H1 (cell line): ENCODE measurements at regions not wholly inside any gene's neighbourhood (a gene's known extent, or its start where the extent isn't known, plus 50 kb on each side); places are given as distances from the start of the nearest gene placed in this dataset.
A peak's percentile ranks its signal among the peaks of the same experiment; 100 is the strongest.

Source experiments
- CTCF ChIA-PET: fragments of 300-600 bp; sonication (Branson Sonifier 250); formaldehyde crosslinking; loops from one replicate; lab custom pipeline; 2021; ENCODE audit not compliant: partially characterized antibody; lab: Charles Lee
- POLR2A ChIA-PET: fragments of 300-600 bp; sonication (Branson Sonifier 250); formaldehyde crosslinking; loops from one replicate; lab custom pipeline; 2021; ENCODE audit warnings: inconsistent platforms; ENCODE audit not compliant: partially characterized antibody; lab: Charles Lee
- DNase-seq, 2 experiments: peaks; one replicate each; pipeline versions ENCODE4 v3.0.0 to v3.0.0-alpha.2; 2010 to 2022; ENCODE audit warnings: low spot score in 2 of 2, low read depth in 1 of 2, mixed read lengths in 1 of 2
- FAIRE-seq: peaks from 2 replicates; lab custom pipeline; 2011; peaks lifted over from hg19 to GRCh38; lab: Jason Lieb, UNC
- H2AFZ ChIP-seq: 2 replicates; pipeline ENCODE4 v1.8.1; 2012; ENCODE audit warnings: low read length, inconsistent platforms
- H2AK5ac ChIP-seq: 2 replicates; pipeline ENCODE4 v1.6.1; 2013; ENCODE audit warnings: low read depth, low read length
- H2BK120ac ChIP-seq: replicated peaks from 2 replicates; pipeline ENCODE3; 2013; ENCODE audit warnings: low read depth, low read length, inconsistent platforms
- H2BK12ac ChIP-seq: 2 replicates; pipeline ENCODE4 v1.6.1; 2013; ENCODE audit warnings: low read depth, low read length
- H2BK15ac ChIP-seq: 2 replicates; pipeline ENCODE4 v1.6.1; 2013; ENCODE audit warnings: low read length
- H2BK20ac ChIP-seq: 2 replicates; pipeline ENCODE4 v1.6.1; 2013; ENCODE audit warnings: low read length
- H2BK5ac ChIP-seq: 2 replicates; pipeline ENCODE4 v1.6.1; 2013; ENCODE audit warnings: low read depth, low read length
- H3K14ac ChIP-seq: 2 replicates; pipeline ENCODE4 v1.6.1; 2013; ENCODE audit warnings: inconsistent platforms; ENCODE audit not compliant: insufficient read length
- H3K18ac ChIP-seq: 2 replicates; pipeline ENCODE4 v1.6.1; 2013; ENCODE audit warnings: low read length; ENCODE audit errors: extremely low read depth
- H3K23ac ChIP-seq: 2 replicates; pipeline ENCODE4 v1.6.1; 2013; ENCODE audit warnings: inconsistent platforms; ENCODE audit not compliant: insufficient read length
- H3K23me2 ChIP-seq: 2 replicates; pipeline ENCODE4 v1.6.1; 2013; ENCODE audit warnings: low read depth, low read length
- H3K27ac ChIP-seq: 2 replicates; pipeline ENCODE4 v1.6.1; 2011; ENCODE audit warnings: low read depth, low read length, inconsistent platforms
- H3K27me3 ChIP-seq, 4 experiments: replicated peaks in 1 of 4; 1 replicate in 1 of 4; 2 replicates in 3 of 4; pipeline versions ENCODE4 v1.6.1 to v1.8.1; 2011 to 2013; ENCODE audit warnings: low read length in 3 of 4, mild to moderate bottlenecking in 3 of 4, inconsistent platforms in 2 of 4, mixed read lengths in 2 of 4, moderate library complexity in 1 of 4; ENCODE audit not compliant: control insufficient read depth in 3 of 4, insufficient read depth in 3 of 4; ENCODE audit errors: extremely low read depth in 1 of 4
- H3K36me3 ChIP-seq, 4 experiments: 2 replicates each; pipeline versions ENCODE4 v1.6.1 to v1.8.1; 2011 to 2013; ENCODE audit warnings: mild to moderate bottlenecking in 4 of 4, low read length in 3 of 4, moderate library complexity in 2 of 4, control low read depth in 1 of 4, inconsistent platforms in 1 of 4; ENCODE audit not compliant: insufficient read depth in 4 of 4, control insufficient read depth in 2 of 4
- H3K4ac ChIP-seq: replicated peaks from 2 replicates; pipeline ENCODE3; 2013; ENCODE audit warnings: low read length, low read depth, mixed read lengths, inconsistent platforms; ENCODE audit not compliant: insufficient read length
- H3K4me1 ChIP-seq, 4 experiments: replicated peaks in 1 of 4; 1 replicate in 1 of 4; 2 replicates in 3 of 4; pipeline versions ENCODE4 v1.6.1 to v1.8.1; 2011 to 2013; ENCODE audit warnings: low read length in 3 of 4, inconsistent platforms in 2 of 4, mixed read lengths in 1 of 4; ENCODE audit not compliant: insufficient read depth in 4 of 4, control insufficient read depth in 3 of 4
- H3K4me2 ChIP-seq, 2 experiments: 2 replicates each; pipeline versions ENCODE4 v1.6.1 to v1.8.1; 2011 to 2013; ENCODE audit warnings: low read depth in 2 of 2, low read length in 2 of 2, control low read depth in 1 of 2, inconsistent platforms in 1 of 2, mild to moderate bottlenecking in 1 of 2; ENCODE audit not compliant: insufficient read depth in 1 of 2
- H3K4me3 ChIP-seq, 4 experiments: fragments of 200-600, 300-600 bp in 1 of 4; sonication (generic), shearing (Covaris generic), sonication (Bioruptor Twin) in 1 of 4; 2 replicates each; pipeline versions ENCODE4 v1.5.1 to v1.8.1; 2011 to 2016; ENCODE audit warnings: low read length in 4 of 4, low read depth in 3 of 4, control low read depth in 2 of 4, inconsistent platforms in 2 of 4, mild to moderate bottlenecking in 2 of 4, mixed read lengths in 1 of 4, moderate library complexity in 1 of 4; ENCODE audit not compliant: insufficient read depth in 2 of 4; ENCODE audit errors: extremely low read depth in 1 of 4
- H3K56ac ChIP-seq: replicated peaks from 2 replicates; pipeline ENCODE3; 2013; ENCODE audit warnings: low read depth, mild to moderate bottlenecking, mixed read lengths, low read length, inconsistent platforms; ENCODE audit not compliant: insufficient read length
- H3K79me1 ChIP-seq: 2 replicates; pipeline ENCODE4 v1.6.1; 2013; ENCODE audit warnings: low read depth, low read length, control low read depth
- H3K79me2 ChIP-seq, 2 experiments: 2 replicates each; pipeline versions ENCODE4 v1.6.1 to v1.8.1; 2012 to 2013; ENCODE audit warnings: low read length in 2 of 2, mild to moderate bottlenecking in 2 of 2, inconsistent platforms in 1 of 2; ENCODE audit not compliant: insufficient read depth in 2 of 2, control insufficient read depth in 1 of 2
- H3K9ac ChIP-seq, 4 experiments: replicated peaks in 1 of 4; 1 replicate in 1 of 4; 2 replicates in 3 of 4; pipeline versions ENCODE4 v1.6.1 to v1.8.1; 2011 to 2013; ENCODE audit warnings: low read depth in 3 of 4, low read length in 3 of 4, control low read depth in 2 of 4, mild to moderate bottlenecking in 2 of 4, moderate library complexity in 2 of 4, inconsistent platforms in 1 of 4; ENCODE audit errors: extremely low read depth in 1 of 4
- H3K9me3 ChIP-seq, 2 experiments: 2 replicates each; pipeline versions ENCODE4 v1.6.1 to v1.8.1; 2012 to 2013; ENCODE audit warnings: mild to moderate bottlenecking in 2 of 2, moderate library complexity in 2 of 2, control low read depth in 1 of 2, inconsistent platforms in 1 of 2, low read depth in 1 of 2, low read length in 1 of 2, mixed read lengths in 1 of 2; ENCODE audit not compliant: insufficient read depth in 2 of 2
- H4K20me1 ChIP-seq, 2 experiments: replicated peaks in 1 of 2; 2 replicates each; pipeline versions ENCODE3 to v1.8.1; 2011 to 2013; ENCODE audit warnings: inconsistent platforms in 2 of 2, low read length in 2 of 2, mild to moderate bottlenecking in 1 of 2; ENCODE audit not compliant: insufficient read depth in 2 of 2, control insufficient read depth in 1 of 2
- H4K5ac ChIP-seq: 2 replicates; pipeline ENCODE4 v1.6.1; 2013; ENCODE audit warnings: low read length, low read depth, mixed read lengths, inconsistent platforms; ENCODE audit not compliant: insufficient read length
- H4K8ac ChIP-seq: 2 replicates; pipeline ENCODE4 v1.8.0; 2013; ENCODE audit warnings: mild to moderate bottlenecking, moderate library complexity, low read length, inconsistent platforms; ENCODE audit not compliant: insufficient read depth; ENCODE audit errors: extremely low read depth
- H4K91ac ChIP-seq: replicated peaks from 2 replicates; pipeline ENCODE3; 2013; ENCODE audit warnings: low read length, mixed read lengths, inconsistent platforms; ENCODE audit not compliant: insufficient read length
- ATF2 ChIP-seq: IDR thresholded peaks from 2 replicates; pipeline ENCODE4 v1.6.1; 2012; ENCODE audit warnings: low read length, inconsistent platforms
- NANOG ChIP-seq: IDR thresholded peaks from 2 replicates; pipeline ENCODE4 v1.6.1; 2011; ENCODE audit warnings: low read length, low read depth, mild to moderate bottlenecking, inconsistent platforms; ENCODE audit not compliant: insufficient read depth, poor library complexity, severe bottlenecking
- TCF12 ChIP-seq: IDR thresholded peaks from 2 replicates; pipeline ENCODE4 v1.6.1; 2011; ENCODE audit warnings: low read depth, mild to moderate bottlenecking, low read length
- WGBS, 2 experiments: shearing (Covaris generic) in 1 of 2; methylation state at CpG; one replicate each; pipeline versions ENCODE4 v1.1.6 to v1.1.7; 2013 to 2015; ENCODE audit warnings: low lambda C conversion rate in 2 of 2, mixed read lengths in 2 of 2, inconsistent platforms in 1 of 2, low coverage in 1 of 2, missing lambda C conversion rate in 1 of 2; ENCODE audit not compliant: insufficient replicate concordance in 2 of 2, insufficient coverage in 1 of 2, insufficient read length in 1 of 2; ENCODE audit errors: extremely low coverage in 1 of 2, missing lambda C conversion rate in 1 of 2; 5-methylcytosine and 5-hydroxymethylcytosine counted together

GRCh38 chr6:140475086-140475485, 1100.6 kb upstream of the CITED2 start:
- Histone ChIP-seq H3K56ac (no peak overlapping the region), H3K27me3 (no peaks in the 10 kb centered on the region), H2BK20ac (no peak overlapping the region), H3K4me3 (no peak overlapping the region), H3K27ac (no peak overlapping the region), H4K91ac (no peak overlapping the region), H3K14ac (no peak overlapping the region), H3K79me2 (no peaks in the 10 kb centered on the region), H3K4me2 (no peak overlapping the region), H3K23ac (no peak overlapping the region), H2BK12ac (no peak overlapping the region), H4K20me1 (no peaks in the 10 kb centered on the region), H3K9ac (no peak overlapping the region), H3K23me2 (no peaks in the 10 kb centered on the region), H3K4ac (no peak overlapping the region), H3K36me3 (no peaks in the 10 kb centered on the region), H3K9me3 (no peaks in the 10 kb centered on the region), H4K8ac (no peak overlapping the region), H2AFZ (peak overlapping the region; percentile 52; the same call in 1 of the 2 replicates), H4K5ac (no peak overlapping the region), H2AK5ac (no peak overlapping the region), H2BK15ac (no peak overlapping the region), H2BK120ac (no peak overlapping the region), H2BK5ac (no peak overlapping the region), H3K4me1 (no peaks in the 10 kb centered on the region), H3K18ac (no peak overlapping the region), H3K79me1 (no peaks in the 10 kb centered on the region)
- no peak for FAIRE-seq
- ChIA-PET CTCF (no interaction called here), POLR2A (no interaction called here)
- no peak for DNase-seq
- 91% methylated on average over 2 of the region's 2 CpGs; no CpG with 5 or more reads in 1 of the 2 experiments for WGBS, 2 experiments
- TF ChIP-seq NANOG (no peak), ATF2 (no peak), TCF12 (no peak)
